IMR-90 (cell line): ENCODE measurements at regions not wholly inside any gene's neighbourhood (a gene's known extent, or its start where the extent isn't known, plus 50 kb on each side); places are given as distances from the start of the nearest gene placed in this dataset.

Experiments
- ATAC-seq: fragments of 200-7000 bp; cut with Tn5 transposase; 2 replicates; pipeline ENCODE4 v1.9.1; 2020; ENCODE audit warnings: low read depth, mild to moderate bottlenecking, moderate library complexity
- BruUV-seq: library from RNA; stranded (reverse); fragments of 400-500 nt; replicated peaks from 2 replicates; lab custom pipeline; 2021; lab: Mats Ljungman, UMichigan
- CTCF ChIA-PET: fragments of 300-600 bp; formaldehyde crosslinking; extraction: SDS; loops from one replicate; lab custom pipeline; 2021; ENCODE audit warnings: antibody characterized with exemption; lab: Yijun Ruan, JAX
- POLR2A ChIA-PET: fragments of 300-600 bp; sonication (Branson Sonifier 250); formaldehyde crosslinking; loops from one replicate; lab custom pipeline; 2022; ENCODE audit warnings: antibody characterized with exemption; ENCODE audit not compliant: unreplicated experiment; lab: Charles Lee
- DNase-seq: peaks from one replicate; pipeline ENCODE4 v3.0.0; 2013
- H2AFZ ChIP-seq: replicated peaks from 2 replicates; pipeline ENCODE3; 2013; ENCODE audit warnings: low read length, mild to moderate bottlenecking; ENCODE audit not compliant: poor library complexity
- H2AK5ac ChIP-seq: 2 replicates; pipeline ENCODE4 v1.6.1; 2013; ENCODE audit warnings: low read depth, low read length, inconsistent platforms
- H2AK9ac ChIP-seq: replicated peaks from 2 replicates; pipeline ENCODE3; 2013; ENCODE audit warnings: mild to moderate bottlenecking, low read depth, low read length, moderate library complexity; ENCODE audit not compliant: poor library complexity
- H2BK120ac ChIP-seq: 2 replicates; pipeline ENCODE4 v1.6.1; 2013; ENCODE audit warnings: low read depth, low read length, inconsistent platforms
- H2BK15ac ChIP-seq: 3 replicates; pipeline ENCODE4 v1.6.1; 2013; ENCODE audit warnings: low read depth, low read length, inconsistent platforms
- H2BK20ac ChIP-seq: 2 replicates; pipeline ENCODE4 v1.6.1; 2013; ENCODE audit warnings: low read depth, mild to moderate bottlenecking, inconsistent platforms, low read length, moderate library complexity
- H2BK5ac ChIP-seq: 2 replicates; pipeline ENCODE4 v1.6.1; 2013; ENCODE audit warnings: mild to moderate bottlenecking, low read depth, low read length, inconsistent platforms; ENCODE audit not compliant: poor library complexity, severe bottlenecking
- H3K14ac ChIP-seq: replicated peaks from 2 replicates; pipeline ENCODE4 v1.6.1; 2013; ENCODE audit warnings: low read depth, low read length, inconsistent platforms
- H3K18ac ChIP-seq: 2 replicates; pipeline ENCODE4 v1.6.1; 2013; ENCODE audit warnings: low read depth, low read length, control low read depth
- H3K23ac ChIP-seq: 2 replicates; pipeline ENCODE4 v1.6.1; 2013; ENCODE audit warnings: low read depth, low read length, inconsistent platforms
- H3K27ac ChIP-seq: 2 replicates; pipeline ENCODE4 v1.5.1; 2013; ENCODE audit warnings: mild to moderate bottlenecking, control low read depth, low read length; ENCODE audit not compliant: insufficient read depth
- H3K27me3 ChIP-seq: 2 replicates; pipeline ENCODE4 v1.6.1; 2013; ENCODE audit warnings: low read length; ENCODE audit not compliant: control insufficient read depth, insufficient read depth
- H3K36me3 ChIP-seq: 2 replicates; pipeline ENCODE4 v1.6.1; 2013; ENCODE audit warnings: low read length, mixed read lengths; ENCODE audit not compliant: control insufficient read depth, insufficient read depth
- H3K4ac ChIP-seq: 2 replicates; pipeline ENCODE4 v1.6.1; 2013; ENCODE audit warnings: low read depth, low read length, inconsistent platforms
- H3K4me1 ChIP-seq: 2 replicates; pipeline ENCODE4 v1.6.1; 2013; ENCODE audit warnings: low read length, mixed read lengths; ENCODE audit not compliant: control insufficient read depth, insufficient read depth
- H3K4me2 ChIP-seq: 2 replicates; pipeline ENCODE4 v1.6.1; 2013; ENCODE audit warnings: low read depth, mild to moderate bottlenecking, control low read depth, low read length, moderate library complexity
- H3K4me3 ChIP-seq: 2 replicates; pipeline ENCODE4 v1.5.1; 2013; ENCODE audit warnings: low read depth, mild to moderate bottlenecking, control low read depth, low read length, moderate library complexity; ENCODE audit not compliant: insufficient read depth
- H3K56ac ChIP-seq: 2 replicates; pipeline ENCODE4 v1.6.1; 2013; ENCODE audit warnings: low read length, inconsistent platforms; ENCODE audit not compliant: insufficient read depth; ENCODE audit errors: extremely low read depth
- H3K79me1 ChIP-seq, 2 experiments: 2 replicates each; pipeline ENCODE4 v1.6.1; 2013; ENCODE audit warnings: low read length in 2 of 2, inconsistent platforms in 1 of 2, low read depth in 1 of 2
- H3K9ac ChIP-seq: 2 replicates; pipeline ENCODE4 v1.6.1; 2013; ENCODE audit warnings: low read depth, low read length, control low read depth
- H3K9me1 ChIP-seq: 2 replicates; pipeline ENCODE4 v1.6.1; 2013; ENCODE audit warnings: low read length, inconsistent platforms; ENCODE audit not compliant: insufficient read depth
- H3K9me3 ChIP-seq: 2 replicates; pipeline ENCODE4 v1.6.1; 2013; ENCODE audit warnings: low read length; ENCODE audit not compliant: control insufficient read depth, insufficient read depth
- H4K20me1 ChIP-seq: 2 replicates; pipeline ENCODE4 v1.6.1; 2013; ENCODE audit warnings: low read length, inconsistent platforms; ENCODE audit not compliant: insufficient read depth
- H4K5ac ChIP-seq: 2 replicates; pipeline ENCODE4 v1.6.1; 2013; ENCODE audit warnings: mild to moderate bottlenecking, low read depth, low read length, control low read depth
- H4K8ac ChIP-seq, 2 experiments: 2 replicates each; pipeline ENCODE4 v1.6.1; 2013; ENCODE audit warnings: low read depth in 2 of 2, low read length in 2 of 2, control low read depth in 1 of 2, inconsistent platforms in 1 of 2
- H4K91ac ChIP-seq: 2 replicates; pipeline ENCODE4 v1.6.1; 2013; ENCODE audit warnings: low read depth, low read length, inconsistent platforms; ENCODE audit not compliant: insufficient read depth
- BHLHE40 ChIP-seq: fragments of 150-350 bp; IDR thresholded peaks from 2 replicates; pipeline ENCODE4 v1.6.1; 2016; ENCODE audit warnings: mild to moderate bottlenecking, low read depth, low read length
- CEBPB ChIP-seq: IDR thresholded peaks from 2 replicates; pipeline ENCODE4 v1.6.1; 2012; ENCODE audit warnings: low read depth, low read length, improper control_type of control experiment
- CHD1 ChIP-seq: IDR thresholded peaks from 2 replicates; pipeline ENCODE4 v1.6.1; 2012; ENCODE audit warnings: low read depth, low read length, improper control_type of control experiment
- FOS ChIP-seq: fragments of 150-350 bp; IDR thresholded peaks from 2 replicates; pipeline ENCODE4 v1.6.1; 2016; ENCODE audit warnings: low read depth, low read length
- MAFK ChIP-seq: IDR thresholded peaks from 2 replicates; pipeline ENCODE4 v1.6.1; 2012; ENCODE audit warnings: low read depth, low read length, improper control_type of control experiment
- MAZ ChIP-seq: IDR thresholded peaks from 2 replicates; pipeline ENCODE4 v1.6.1; 2012; ENCODE audit warnings: low read depth, mild to moderate bottlenecking, low read length, improper control_type of control experiment, moderate library complexity, borderline replicate concordance
- MXI1 ChIP-seq: IDR thresholded peaks from 2 replicates; pipeline ENCODE4 v1.6.1; 2012; ENCODE audit warnings: low read depth, mild to moderate bottlenecking, low read length, moderate library complexity, borderline replicate concordance
- NFE2L2 ChIP-seq: fragments of 150-350 bp; IDR thresholded peaks from 2 replicates; pipeline ENCODE4 v1.6.1; 2016; ENCODE audit warnings: low read depth, mild to moderate bottlenecking, low read length
- POLR2A ChIP-seq: IDR thresholded peaks from 2 replicates; pipeline ENCODE4 v1.6.1; 2012; ENCODE audit warnings: mild to moderate bottlenecking, low read depth, low read length
- RAD21 ChIP-seq: IDR thresholded peaks from 2 replicates; pipeline ENCODE4 v1.6.1; 2012; ENCODE audit warnings: low read length, improper control_type of control experiment
- RCOR1 ChIP-seq: IDR thresholded peaks from 2 replicates; pipeline ENCODE4 v1.6.1; 2012; ENCODE audit warnings: mild to moderate bottlenecking, low read length, improper control_type of control experiment; ENCODE audit not compliant: insufficient replicate concordance
- RFX5 ChIP-seq: IDR thresholded peaks from 2 replicates; pipeline ENCODE4 v1.8.0; 2012; ENCODE audit warnings: low read depth, mild to moderate bottlenecking, low read length, moderate library complexity
- SMC3 ChIP-seq: fragments of 150-350 bp; IDR thresholded peaks from 2 replicates; pipeline ENCODE4 v1.6.1; 2016; ENCODE audit warnings: low read depth, mild to moderate bottlenecking, antibody characterized with exemption, low read length, moderate library complexity
- USF2 ChIP-seq: fragments of 150-350 bp; IDR thresholded peaks from 2 replicates; pipeline ENCODE4 v1.6.1; 2017; ENCODE audit warnings: mild to moderate bottlenecking, antibody characterized with exemption, low read length, low read depth
- WGBS, 2 experiments: methylation state at CpG; one replicate each; pipeline versions ENCODE4 v1.1.5 to v1.1.7; 2013; ENCODE audit warnings: missing lambda C conversion rate in 2 of 2; ENCODE audit not compliant: insufficient read length in 1 of 2; ENCODE audit errors: extremely low coverage in 2 of 2; 5-methylcytosine and 5-hydroxymethylcytosine counted together
- dilution Hi-C: fragments of 300-500 bp; cut with HindIII; formaldehyde crosslinking; loops from one replicate; pipeline ENCODE4 v1.14.3; 2018; ENCODE audit warnings: low sequenced_read_pairs; ENCODE audit not compliant: unreplicated experiment
- in situ Hi-C: fragments of 300-500 bp; cut with MboI; formaldehyde crosslinking; loops from 3 replicates; pipeline ENCODE4 v1.14.3; 2019; ENCODE audit warnings: low sequenced_read_pairs, inconsistent platforms, mixed read lengths
- intact Hi-C: fragments of 100-400 bp; cut with micrococcal nuclease; formaldehyde crosslinking; loops from 2 replicates; pipeline ENCODE4 v1.10.0; 2022
- TF ChIP-seq, protein P1 (sequence below): fragments of 150-350 bp; IDR thresholded peaks from 2 replicates; pipeline ENCODE4 v1.6.1; 2016; ENCODE audit warnings: low read depth, mild to moderate bottlenecking, low read length, moderate library complexity, borderline replicate concordance
- TF ChIP-seq, protein P2 (sequence below): conservative IDR thresholded peaks from 2 replicates; pipeline ENCODE4 v1.5.1; 2012; ENCODE audit warnings: mild to moderate bottlenecking, low read depth, low read length, improper control_type of control experiment

GRCh38 chr13:32828711-32829110 is 187.5 kb upstream of the KL start:
- intact Hi-C loops, result no loop called here
- Histone ChIP-seq H3K27ac (no peak overlapping the region), H2BK20ac (no peak overlapping the region), H4K20me1 (no peaks in the 10 kb centered on the region), H3K79me1 (no peaks in the 10 kb centered on the region), H3K4me3 (no peak overlapping the region), H3K56ac (no peak overlapping the region), H4K5ac (no peak overlapping the region), H3K9me3 (no peaks in the 10 kb centered on the region), H3K9ac (no peak overlapping the region), H2AK5ac (peak overlapping the region; percentile 71; the same call in 1 of the 2 replicates), H4K91ac (peak overlapping the region; percentile 32; the same call in 1 of the 2 replicates), H3K14ac (0 out of 2 replicates have a peak overlapping the region, but pooled peaks have one; percentile 25), H2BK120ac (peak overlapping the region; percentile 37; the same call in 1 of the 2 replicates), H3K27me3 (no peaks in the 10 kb centered on the region), H3K4me1 (peaks cover 9% of the 10 kb centered on the region), H4K8ac (no peak overlapping the region; a peak in 1 of 4 replicates), H2AK9ac (no peak overlapping the region), H2BK5ac (no peak overlapping the region), H2BK15ac (peak overlapping the region; percentile 47; the same call in 2 of the 3 replicates), H3K23ac (no peak overlapping the region), H3K9me1 (peaks cover 18% of the 10 kb centered on the region), H3K18ac (no peak overlapping the region), H3K36me3 (no peaks in the 10 kb centered on the region), H2AFZ (no peak overlapping the region), H3K4ac (0 out of 2 replicates have a peak overlapping the region, but pooled peaks have one; percentile 56), H3K4me2 (no peak overlapping the region)
- ATAC-seq, result no peak
- no peak for DNase-seq
- ChIA-PET POLR2A (no interaction called here), CTCF (interaction anchor here (0.9 kb wide), 1 partner anchor 186 kb away, joined by 3 read pairs; no protein-coding TSS in a partner anchor)
- dilution Hi-C loops, result no loop called here
- TF ChIP-seq CEBPB, result no peak
- TF ChIP-seq, protein P1, sequence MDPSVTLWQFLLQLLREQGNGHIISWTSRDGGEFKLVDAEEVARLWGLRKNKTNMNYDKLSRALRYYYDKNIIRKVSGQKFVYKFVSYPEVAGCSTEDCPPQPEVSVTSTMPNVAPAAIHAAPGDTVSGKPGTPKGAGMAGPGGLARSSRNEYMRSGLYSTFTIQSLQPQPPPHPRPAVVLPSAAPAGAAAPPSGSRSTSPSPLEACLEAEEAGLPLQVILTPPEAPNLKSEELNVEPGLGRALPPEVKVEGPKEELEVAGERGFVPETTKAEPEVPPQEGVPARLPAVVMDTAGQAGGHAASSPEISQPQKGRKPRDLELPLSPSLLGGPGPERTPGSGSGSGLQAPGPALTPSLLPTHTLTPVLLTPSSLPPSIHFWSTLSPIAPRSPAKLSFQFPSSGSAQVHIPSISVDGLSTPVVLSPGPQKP, result no peak
- TF ChIP-seq BHLHE40, result no peak
- TF ChIP-seq RAD21, result no peak
- no peak for TF ChIP-seq RFX5
- no peak for TF ChIP-seq RCOR1
- no peak for TF ChIP-seq CHD1
- TF ChIP-seq FOS, result no peak
- no peak for TF ChIP-seq MAFK
- TF ChIP-seq POLR2A, result no peak
- no peak for TF ChIP-seq USF2
- no peak for TF ChIP-seq NFE2L2
- no peak for TF ChIP-seq SMC3
- TF ChIP-seq MAZ, result no peak
- no peak for TF ChIP-seq MXI1
- TF ChIP-seq, protein P2, sequence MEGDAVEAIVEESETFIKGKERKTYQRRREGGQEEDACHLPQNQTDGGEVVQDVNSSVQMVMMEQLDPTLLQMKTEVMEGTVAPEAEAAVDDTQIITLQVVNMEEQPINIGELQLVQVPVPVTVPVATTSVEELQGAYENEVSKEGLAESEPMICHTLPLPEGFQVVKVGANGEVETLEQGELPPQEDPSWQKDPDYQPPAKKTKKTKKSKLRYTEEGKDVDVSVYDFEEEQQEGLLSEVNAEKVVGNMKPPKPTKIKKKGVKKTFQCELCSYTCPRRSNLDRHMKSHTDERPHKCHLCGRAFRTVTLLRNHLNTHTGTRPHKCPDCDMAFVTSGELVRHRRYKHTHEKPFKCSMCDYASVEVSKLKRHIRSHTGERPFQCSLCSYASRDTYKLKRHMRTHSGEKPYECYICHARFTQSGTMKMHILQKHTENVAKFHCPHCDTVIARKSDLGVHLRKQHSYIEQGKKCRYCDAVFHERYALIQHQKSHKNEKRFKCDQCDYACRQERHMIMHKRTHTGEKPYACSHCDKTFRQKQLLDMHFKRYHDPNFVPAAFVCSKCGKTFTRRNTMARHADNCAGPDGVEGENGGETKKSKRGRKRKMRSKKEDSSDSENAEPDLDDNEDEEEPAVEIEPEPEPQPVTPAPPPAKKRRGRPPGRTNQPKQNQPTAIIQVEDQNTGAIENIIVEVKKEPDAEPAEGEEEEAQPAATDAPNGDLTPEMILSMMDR, result no peak
- 100% methylated on average over 3 of the region's 6 CpGs; no CpG with 5 or more reads in 1 of the 2 experiments for WGBS, 2 experiments
- in situ Hi-C loops, result no loop called here
- no TSS peak for BruUV-seq
